HK-2 (cell line): ENCODE measurements at regions not wholly inside any gene's neighbourhood (a gene's known extent, or its start where the extent isn't known, plus 50 kb on each side); places are given as distances from the start of the nearest gene placed in this dataset.
A peak's percentile ranks its signal among the peaks of the same experiment; 100 is the strongest.

Experiments used
- DNase-seq: peaks from one replicate; pipeline ENCODE4 v3.0.0-alpha.2; 2018; ENCODE audit not compliant: unreplicated experiment

GRCh38 chr5:113901718-113902117, 388.2 kb downstream of the YTHDC2 start:
- no peak for DNase-seq

- DNase-seq = no peak
Measured at GRCh38 chr5:113902917-113903660, 389.6 kb downstream of the YTHDC2 start.

- no peak for DNase-seq
Measured at GRCh38 chr5:113909782-113910181, 396.3 kb downstream of the YTHDC2 start.

- DNase-seq = no peak
Measured at GRCh38 chr5:113917997-113918396, 404.5 kb downstream of the YTHDC2 start.

- DNase-seq = no peak
Measured at GRCh38 chr5:113922343-113922742, 408.8 kb downstream of the YTHDC2 start.

- DNase-seq = no peak
Measured at GRCh38 chr5:113935453-113935852, 422.0 kb downstream of the YTHDC2 start.

GRCh38 chr5:113937301-113937700, 423.8 kb downstream of the YTHDC2 start:
- DNase-seq = no peak

- no peak for DNase-seq
Measured at GRCh38 chr5:113939988-113940387, 421.9 kb upstream of the KCNN2 start.

GRCh38 chr5:113950186-113950585, 411.7 kb upstream of the KCNN2 start:
- DNase-seq = no peak

- DNase-seq = no peak
Measured at GRCh38 chr5:113965225-113965624, 396.6 kb upstream of the KCNN2 start.

- DNase-seq = no peak
Measured at GRCh38 chr5:113969901-113970300, 392.0 kb upstream of the KCNN2 start.

- no peak for DNase-seq
Measured at GRCh38 chr5:113971454-113971853, 390.4 kb upstream of the KCNN2 start.

- no peak for DNase-seq
Measured at GRCh38 chr5:113974976-113975375, 386.9 kb upstream of the KCNN2 start.

GRCh38 chr5:113984928-113985327, 376.9 kb upstream of the KCNN2 start:
- no peak for DNase-seq

GRCh38 chr5:113985505-113985904, 376.4 kb upstream of the KCNN2 start:
- DNase-seq = no peak

GRCh38 chr5:113989278-113989912, 372.5 kb upstream of the KCNN2 start:
- no peak for DNase-seq

- DNase-seq = no peak
Measured at GRCh38 chr5:113989913-113990305, 372.0 kb upstream of the KCNN2 start.

- DNase-seq = no peak
Measured at GRCh38 chr5:114001076-114001475, 360.8 kb upstream of the KCNN2 start.

GRCh38 chr5:114006582-114006981, 355.3 kb upstream of the KCNN2 start:
- no peak for DNase-seq

- DNase-seq = no peak
Measured at GRCh38 chr5:114007678-114008077, 354.2 kb upstream of the KCNN2 start.

- DNase-seq = peak; percentile 1
Measured at GRCh38 chr5:114010362-114010761, 351.5 kb upstream of the KCNN2 start.

- no peak for DNase-seq
Measured at GRCh38 chr5:114018186-114018585, 343.7 kb upstream of the KCNN2 start.

GRCh38 chr5:114038756-114039155, 323.1 kb upstream of the KCNN2 start:
- DNase-seq = no peak

- DNase-seq = no peak
Measured at GRCh38 chr5:114050087-114050486, 311.8 kb upstream of the KCNN2 start.
